AG09319 (cell line): ENCODE measurements at regions not wholly inside any gene's neighbourhood (a gene's known extent, or its start where the extent isn't known, plus 50 kb on each side); places are given as distances from the start of the nearest gene placed in this dataset.

ENCODE experiments used
- DNase-seq: peaks from one replicate; pipeline ENCODE4 v3.0.0-alpha.2; 2010; ENCODE audit warnings: low read depth; ENCODE audit errors: extremely low read depth
- TF ChIP-seq, protein P1 (sequence below): IDR thresholded peaks from 2 replicates; pipeline ENCODE4 v1.5.1; 2011; ENCODE audit warnings: low read depth, mild to moderate bottlenecking, inconsistent platforms, low read length, moderate library complexity

DNA sequence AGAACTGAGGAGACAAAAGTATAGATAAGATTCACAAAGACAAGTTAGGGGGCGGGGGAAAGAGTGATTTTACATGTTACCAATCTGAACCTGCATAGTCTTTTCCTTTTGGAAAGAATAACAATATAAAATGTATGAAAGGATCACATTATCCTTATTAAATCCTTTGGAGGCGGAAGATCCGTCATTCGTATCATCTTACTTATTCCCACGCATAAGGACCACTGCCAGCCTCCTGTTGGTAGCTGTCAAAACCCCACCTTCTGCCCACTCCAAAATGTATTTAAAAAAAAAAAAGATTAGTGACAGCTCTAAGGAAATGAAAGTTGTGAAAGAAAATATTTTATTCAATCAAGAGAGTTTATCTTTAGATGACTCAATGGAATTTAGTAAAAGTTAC lies 821.0 kb upstream of the CELF2 start:
- TF ChIP-seq, protein P1, sequence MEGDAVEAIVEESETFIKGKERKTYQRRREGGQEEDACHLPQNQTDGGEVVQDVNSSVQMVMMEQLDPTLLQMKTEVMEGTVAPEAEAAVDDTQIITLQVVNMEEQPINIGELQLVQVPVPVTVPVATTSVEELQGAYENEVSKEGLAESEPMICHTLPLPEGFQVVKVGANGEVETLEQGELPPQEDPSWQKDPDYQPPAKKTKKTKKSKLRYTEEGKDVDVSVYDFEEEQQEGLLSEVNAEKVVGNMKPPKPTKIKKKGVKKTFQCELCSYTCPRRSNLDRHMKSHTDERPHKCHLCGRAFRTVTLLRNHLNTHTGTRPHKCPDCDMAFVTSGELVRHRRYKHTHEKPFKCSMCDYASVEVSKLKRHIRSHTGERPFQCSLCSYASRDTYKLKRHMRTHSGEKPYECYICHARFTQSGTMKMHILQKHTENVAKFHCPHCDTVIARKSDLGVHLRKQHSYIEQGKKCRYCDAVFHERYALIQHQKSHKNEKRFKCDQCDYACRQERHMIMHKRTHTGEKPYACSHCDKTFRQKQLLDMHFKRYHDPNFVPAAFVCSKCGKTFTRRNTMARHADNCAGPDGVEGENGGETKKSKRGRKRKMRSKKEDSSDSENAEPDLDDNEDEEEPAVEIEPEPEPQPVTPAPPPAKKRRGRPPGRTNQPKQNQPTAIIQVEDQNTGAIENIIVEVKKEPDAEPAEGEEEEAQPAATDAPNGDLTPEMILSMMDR: no peak
- no peak for DNase-seq

DNA sequence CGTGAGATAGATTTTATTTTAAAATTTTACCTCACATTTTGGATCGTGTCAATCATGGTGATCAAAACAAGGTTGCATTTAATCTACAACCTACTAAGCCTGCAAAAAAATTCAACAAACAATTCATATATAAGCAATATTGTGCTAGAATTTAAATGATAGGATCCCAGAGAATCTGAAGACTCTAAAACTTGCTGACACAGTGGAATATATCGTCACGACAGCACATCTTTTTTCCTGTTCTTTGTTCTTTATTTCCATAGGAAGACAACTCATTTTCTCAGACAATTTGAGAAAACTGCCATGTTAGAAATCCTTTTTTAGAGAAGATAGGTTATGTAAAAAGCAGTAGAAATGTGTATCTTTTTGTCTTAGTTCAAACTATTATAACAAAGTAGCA lies 820.2 kb upstream of the CELF2 start:
- no peak for DNase-seq
- TF ChIP-seq, protein P1: no peak

DNA sequence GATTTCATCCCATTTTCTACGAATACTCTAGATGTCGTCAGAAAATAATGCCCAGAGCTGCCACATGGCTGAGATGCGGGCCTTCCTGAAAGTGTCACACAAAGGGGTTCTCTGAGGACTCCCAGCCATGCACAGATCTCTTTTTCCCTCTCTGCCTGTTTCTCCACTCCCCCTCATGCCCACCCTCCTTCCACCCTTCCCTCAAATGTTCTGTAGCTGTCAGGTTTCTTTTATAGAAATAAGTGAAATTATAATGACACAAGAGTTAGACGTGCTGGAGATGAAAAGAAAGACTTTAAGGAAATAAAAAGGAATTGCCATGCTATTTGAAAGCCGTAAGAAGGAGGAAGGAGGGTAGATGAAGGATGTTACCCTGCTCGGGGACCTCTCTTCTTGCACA lies 819.3 kb upstream of the CELF2 start:
- no peak for DNase-seq
- TF ChIP-seq, protein P1: no peak

DNA sequence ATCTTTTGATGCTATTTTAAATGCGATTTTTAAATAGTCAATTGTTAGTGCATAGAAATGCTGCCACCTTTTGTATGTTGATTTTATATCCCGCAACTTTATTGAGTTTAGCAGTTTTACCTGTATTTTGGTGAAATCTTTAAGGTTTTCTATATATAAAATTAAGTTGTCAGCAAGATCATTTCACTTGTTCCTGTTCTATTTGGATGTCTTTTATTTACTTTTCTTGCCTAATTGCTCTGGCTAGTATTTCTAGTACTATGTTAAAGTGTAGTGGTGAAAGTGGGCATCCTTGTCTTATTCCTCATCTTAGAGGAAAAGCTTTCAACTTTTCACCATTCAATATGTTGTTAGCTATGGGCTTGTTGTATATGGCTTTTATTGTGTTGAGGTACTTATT lies 813.3 kb upstream of the CELF2 start:
- TF ChIP-seq, protein P1: no peak
- no peak for DNase-seq

DNA sequence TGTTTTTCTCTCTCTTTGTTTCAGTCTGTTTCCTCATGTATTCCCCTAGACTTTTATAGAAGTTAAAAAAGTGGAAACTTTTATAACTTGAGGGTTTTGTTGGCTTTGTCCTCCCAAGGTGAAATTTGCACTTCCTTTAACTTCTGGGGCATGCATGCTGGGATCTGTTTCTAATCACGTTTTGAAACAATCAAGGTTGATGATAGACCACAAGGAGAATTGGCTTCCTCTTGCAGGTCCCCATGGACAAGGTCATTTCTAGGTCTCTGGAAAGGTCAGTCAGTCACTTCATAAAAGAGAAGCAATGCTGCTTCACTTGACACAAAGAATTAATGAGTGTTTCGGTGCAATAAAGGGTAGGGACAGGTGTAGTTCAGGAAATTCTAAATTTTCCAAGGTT lies 811.8 kb upstream of the CELF2 start:
- no peak for DNase-seq
- TF ChIP-seq, protein P1: no peak

DNA sequence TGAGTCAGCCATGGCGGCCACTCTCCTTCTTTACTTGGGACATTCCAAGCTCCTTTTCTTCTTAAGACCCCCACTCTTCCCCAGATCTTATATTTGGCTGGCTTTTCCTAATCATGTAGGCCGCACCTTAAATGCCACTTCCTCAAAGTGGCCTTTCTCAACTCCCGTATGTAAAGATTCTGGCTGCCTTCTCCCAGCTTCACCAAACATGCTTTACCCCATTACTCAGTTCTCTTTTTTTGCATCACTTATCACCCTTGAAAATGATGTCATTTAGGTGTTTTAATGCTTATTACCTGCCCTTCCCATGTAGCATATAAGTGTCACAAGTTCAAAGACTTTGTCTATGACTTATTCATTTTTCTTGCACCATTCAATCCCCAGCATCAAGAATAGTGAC lies 810.1 kb upstream of the CELF2 start:
- TF ChIP-seq, protein P1: no peak
- DNase-seq: no peak

DNA sequence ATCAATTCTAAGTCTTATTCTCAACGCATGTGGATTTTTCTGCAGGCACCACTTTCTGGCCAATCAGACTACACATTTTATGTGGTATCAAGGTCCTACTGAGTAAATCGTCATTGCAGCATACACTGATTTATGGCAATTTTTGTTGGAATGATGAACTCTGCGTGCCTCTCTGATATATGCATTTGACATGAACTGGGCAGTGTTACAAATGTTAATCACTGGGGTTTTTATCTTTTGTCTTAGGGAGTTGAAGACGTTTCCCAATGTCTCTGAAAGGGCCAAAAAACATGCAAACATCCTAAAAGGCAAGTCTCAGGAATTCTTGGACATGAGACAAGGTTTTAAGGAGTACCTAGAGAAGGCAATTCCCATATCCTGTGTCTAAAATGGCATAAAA lies 809.5 kb upstream of the CELF2 start:
- no peak for DNase-seq

More for the DNA sequence above, 809.5 kb upstream of the CELF2 start:
- TF ChIP-seq, protein P1: no peak
